SKM-1 treated with dmso at 0.1 percent for 144 hours (cell line): ENCODE measurements at regions not wholly inside any gene's neighbourhood (a gene's known extent, or its start where the extent isn't known, plus 50 kb on each side); places are given as distances from the start of the nearest gene placed in this dataset.

Experiments used
- DNase-seq: peaks from one replicate; lab custom pipeline; 2025; ENCODE audit not compliant: unreplicated experiment; lab: John Stamatoyannopoulos, UW

- no peak for DNase-seq
These were observed 175.2 kb upstream of the SPATS2L start for GRCh38 chr2:200131307-200131706.

- DNase-seq: no peak
These were observed 171.4 kb upstream of the SPATS2L start for GRCh38 chr2:200135082-200135481.

GRCh38 chr2:200136655-200137054 lies 169.8 kb upstream of the SPATS2L start:
- no peak for DNase-seq

GRCh38 chr2:200137271-200137670 lies 169.2 kb upstream of the SPATS2L start:
- no peak for DNase-seq

- DNase-seq: no peak
These were observed 168.8 kb upstream of the SPATS2L start for GRCh38 chr2:200137691-200138090.

GRCh38 chr2:200138391-200139124 lies 167.9 kb upstream of the SPATS2L start:
- DNase-seq: no peak

GRCh38 chr2:200144571-200144970 lies 161.9 kb upstream of the SPATS2L start:
- no peak for DNase-seq

- no peak for DNase-seq
These were observed 160.0 kb upstream of the SPATS2L start for GRCh38 chr2:200146501-200146900.

- DNase-seq: no peak
These were observed 159.1 kb upstream of the SPATS2L start for GRCh38 chr2:200147371-200147770.

GRCh38 chr2:200148366-200148765 lies 158.1 kb upstream of the SPATS2L start:
- DNase-seq: no peak

- DNase-seq: no peak
These were observed 155.9 kb upstream of the SPATS2L start for GRCh38 chr2:200150411-200151086.

GRCh38 chr2:200155652-200156051 lies 150.8 kb upstream of the SPATS2L start:
- no peak for DNase-seq

GRCh38 chr2:200156166-200156835 lies 150.2 kb upstream of the SPATS2L start:
- DNase-seq: no peak

GRCh38 chr2:200158647-200159356 lies 147.7 kb upstream of the SPATS2L start:
- DNase-seq: no peak

GRCh38 chr2:200159357-200159707 lies 147.2 kb upstream of the SPATS2L start:
- no peak for DNase-seq

GRCh38 chr2:200159829-200160781 lies 146.4 kb upstream of the SPATS2L start:
- no peak for DNase-seq

- no peak for DNase-seq
These were observed 145.0 kb upstream of the SPATS2L start for GRCh38 chr2:200161458-200161857.

GRCh38 chr2:200165687-200166086 lies 140.8 kb upstream of the SPATS2L start:
- no peak for DNase-seq

GRCh38 chr2:200168641-200169555 lies 137.6 kb upstream of the SPATS2L start:
- DNase-seq: no peak
